Endothelial cell of umbilical vein (primary cell): ENCODE measurements at regions not wholly inside any gene's neighbourhood (a gene's known extent, or its start where the extent isn't known, plus 50 kb on each side); places are given as distances from the start of the nearest gene placed in this dataset.

Experiments
- BruUV-seq: library from RNA; stranded (reverse); fragments of 400-500 nt; replicated peaks from 2 replicates; lab custom pipeline; 2021; lab: Mats Ljungman, UMichigan
- CTCF ChIA-PET: fragments of 300-600, 350-600 bp; sonication (Branson Sonifier 250); formaldehyde crosslinking; loops from one replicate; lab custom pipeline; 2021; ENCODE audit warnings: antibody characterized with exemption, inconsistent platforms; lab: Charles Lee
- POLR2A ChIA-PET: fragments of 300-600, 350-600 bp; sonication (Branson Sonifier 250); formaldehyde crosslinking; loops from one replicate; lab custom pipeline; 2021; ENCODE audit warnings: antibody characterized with exemption, inconsistent platforms; lab: Charles Lee
- DNase-seq: peaks from one replicate; pipeline ENCODE4 v3.0.0-alpha.2; 2011; ENCODE audit warnings: low read depth, low spot score
- FAIRE-seq: peaks from 2 replicates; lab custom pipeline; 2011; peaks lifted over from hg19 to GRCh38; lab: Jason Lieb, UNC
- H2AFZ ChIP-seq: 2 replicates; pipeline ENCODE4 v1.6.0; 2012; ENCODE audit warnings: low read depth, low read length, control low read depth, inconsistent platforms
- H3K27ac ChIP-seq: 2 replicates; pipeline ENCODE4 v1.5.1; 2011; ENCODE audit warnings: low read depth, mild to moderate bottlenecking, control low read depth, low read length, moderate library complexity; ENCODE audit not compliant: insufficient read depth
- H3K27me3 ChIP-seq, 2 experiments: 2 replicates each; pipeline versions ENCODE4 v1.6.0 to v1.6.1; 2011; ENCODE audit warnings: low read length in 2 of 2, mixed read lengths in 1 of 2; ENCODE audit not compliant: control insufficient read depth in 2 of 2, insufficient read depth in 2 of 2
- H3K36me3 ChIP-seq, 2 experiments: 2 replicates in 1 of 2; 3 replicates in 1 of 2; pipeline ENCODE4 v1.5.1; 2011; ENCODE audit warnings: low read length in 2 of 2, mild to moderate bottlenecking in 1 of 2, moderate library complexity in 1 of 2; ENCODE audit not compliant: control insufficient read depth in 2 of 2, insufficient read depth in 2 of 2; ENCODE audit errors: extremely low read depth in 1 of 2
- H3K4me1 ChIP-seq: 3 replicates; pipeline ENCODE4 v1.5.1; 2011; ENCODE audit warnings: mild to moderate bottlenecking, low read length; ENCODE audit not compliant: control insufficient read depth, insufficient read depth; ENCODE audit errors: extremely low read depth
- H3K4me2 ChIP-seq: 2 replicates; pipeline ENCODE4 v1.6.1; 2011; ENCODE audit warnings: low read length, control low read depth, mixed read lengths; ENCODE audit not compliant: insufficient read depth
- H3K4me3 ChIP-seq, 3 experiments: fragments of 200-600 bp in 1 of 3; sonication (generic), shearing (Covaris generic) in 1 of 3; replicated peaks in 1 of 3; 2 replicates each; pipeline ENCODE4 v1.5.1; 2011 to 2016; ENCODE audit warnings: control low read depth in 3 of 3, low read length in 3 of 3, mild to moderate bottlenecking in 2 of 3, inconsistent platforms in 1 of 3, low read depth in 1 of 3, moderate library complexity in 1 of 3; ENCODE audit not compliant: insufficient read depth in 1 of 3
- H3K79me2 ChIP-seq: 2 replicates; pipeline ENCODE4 v1.6.0; 2012; ENCODE audit warnings: low read length, inconsistent platforms; ENCODE audit not compliant: control insufficient read depth, insufficient read depth
- H3K9ac ChIP-seq: replicated peaks from 2 replicates; pipeline ENCODE3; 2011; ENCODE audit warnings: low read length, control low read depth; ENCODE audit not compliant: insufficient read depth; ENCODE audit errors: extremely low read depth
- H3K9me1 ChIP-seq: replicated peaks from 3 replicates; pipeline ENCODE4 v1.6.0; 2011; ENCODE audit warnings: mild to moderate bottlenecking, low read length; ENCODE audit not compliant: control insufficient read depth, insufficient read depth; ENCODE audit errors: extremely low read depth
- H3K9me3 ChIP-seq: replicated peaks from 2 replicates; pipeline ENCODE4 v1.5.1; 2012; ENCODE audit warnings: low read length, inconsistent platforms; ENCODE audit not compliant: control insufficient read depth, insufficient read depth
- H4K20me1 ChIP-seq: replicated peaks from 2 replicates; pipeline ENCODE3; 2011; ENCODE audit warnings: mild to moderate bottlenecking, low read length; ENCODE audit not compliant: control insufficient read depth, insufficient read depth; ENCODE audit errors: extremely low read depth
- EZH2 ChIP-seq: IDR thresholded peaks from 2 replicates; pipeline ENCODE4 v1.6.1; 2012; ENCODE audit warnings: borderline replicate concordance, low read depth, mild to moderate bottlenecking, moderate library complexity, low read length, inconsistent platforms; ENCODE audit not compliant: severe bottlenecking
- FOS ChIP-seq: IDR thresholded peaks from 2 replicates; pipeline ENCODE4 v1.6.1; 2011; ENCODE audit warnings: mild to moderate bottlenecking, low read length, moderate library complexity, borderline replicate concordance; ENCODE audit not compliant: insufficient read depth
- GATA2 ChIP-seq: IDR thresholded peaks from 2 replicates; pipeline ENCODE4 v1.7.0; 2011; ENCODE audit warnings: low read depth, mild to moderate bottlenecking, moderate library complexity, mixed read lengths, low read length; ENCODE audit not compliant: insufficient read length, insufficient read depth
- JUN ChIP-seq: IDR thresholded peaks from 2 replicates; pipeline ENCODE4 v1.6.1; 2011; ENCODE audit warnings: borderline replicate concordance, low read depth; ENCODE audit not compliant: insufficient read length, insufficient read depth
- MYC ChIP-seq: IDR thresholded peaks from one replicate; pipeline ENCODE4 v1.6.1; 2011; ENCODE audit warnings: mild to moderate bottlenecking, low read depth, low read length
- POLR2A ChIP-seq: IDR thresholded peaks from 2 replicates; pipeline ENCODE4 v1.6.1; 2012; ENCODE audit warnings: low read depth, mild to moderate bottlenecking, control low read depth, low read length
- POLR2AphosphoS5 ChIP-seq: IDR thresholded peaks from 2 replicates; pipeline ENCODE4 v1.6.1; 2012; ENCODE audit warnings: low read depth, mild to moderate bottlenecking, control low read depth, low read length, moderate library complexity; ENCODE audit not compliant: insufficient read depth
- dilution Hi-C: fragments of 300-500 bp; cut with MboI; formaldehyde crosslinking; loops from one replicate; pipeline ENCODE4 v1.15.0; 2019; ENCODE audit warnings: low sequenced_read_pairs; ENCODE audit not compliant: extremely low pct_ligation_motif_present
- intact Hi-C: fragments of 100-400 bp; cut with micrococcal nuclease; formaldehyde crosslinking; loops from one replicate; pipeline ENCODE4 v1.10.0; 2022
- TF ChIP-seq, protein P1 (sequence below): IDR thresholded peaks from 2 replicates; pipeline ENCODE4 v1.6.1; 2011; ENCODE audit not compliant: insufficient read depth, insufficient read length
- TF ChIP-seq, protein P2 (sequence below), 2 donors: IDR thresholded peaks; 1 replicate in 1 of 2; 2 replicates in 1 of 2; pipeline ENCODE4 v1.5.1; 2011; ENCODE audit warnings: low read length in 2 of 2, mild to moderate bottlenecking in 2 of 2, moderate library complexity in 2 of 2, control low read depth in 1 of 2, inconsistent platforms in 1 of 2, low read depth in 1 of 2; ENCODE audit not compliant: insufficient read depth in 1 of 2; ENCODE audit errors: extremely low read depth in 1 of 2

DNA sequence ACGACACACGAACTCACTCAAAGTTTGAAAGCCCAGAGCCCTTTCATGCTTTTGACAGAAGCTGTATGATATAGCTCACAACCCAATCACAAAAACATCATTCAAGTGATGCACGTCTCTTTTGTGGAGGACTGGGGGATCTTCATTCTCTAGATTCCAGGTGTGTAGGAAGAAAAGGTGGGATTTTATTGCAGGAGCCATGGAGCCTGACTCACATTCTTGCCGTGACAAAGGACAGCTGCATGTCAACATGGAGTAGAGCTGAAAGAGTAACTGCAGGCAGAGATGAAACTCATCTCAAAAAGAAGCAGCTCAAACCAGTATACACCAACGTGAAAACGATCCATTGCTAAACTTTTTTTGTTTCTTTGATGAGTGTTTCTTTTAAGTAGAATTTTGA, 50.9 kb upstream of the PDE1A start:
- H3K9me3 ChIP-seq: no peaks in the 10 kb centered on the region
- POLR2A ChIA-PET: no interaction called here
- H3K4me3 ChIP-seq: no peak overlapping the region
- H3K4me2 ChIP-seq: no peak overlapping the region
- H3K27ac ChIP-seq: no peak overlapping the region
- BruUV-seq: no TSS peak
- H3K4me1 ChIP-seq: no peaks in the 10 kb centered on the region
- no peaks in the 10 kb centered on the region for H3K27me3 ChIP-seq
- no peaks in the 10 kb centered on the region for H3K9me1 ChIP-seq
- no peaks in the 10 kb centered on the region for H3K36me3 ChIP-seq
- CTCF ChIA-PET: interaction anchor here (1.3 kb wide), 1 partner anchor 11 kb away, joined by 3 read pairs; no protein-coding TSS in a partner anchor
- intact Hi-C loops (no loop called here), dilution Hi-C loops (no loop called here)
- H3K9ac ChIP-seq: no peak overlapping the region
- H4K20me1 ChIP-seq: no peaks in the 10 kb centered on the region
- no peak overlapping the region for H2AFZ ChIP-seq
- DNase-seq (no peak), FAIRE-seq (no peak)
- TF ChIP-seq, protein P1, sequence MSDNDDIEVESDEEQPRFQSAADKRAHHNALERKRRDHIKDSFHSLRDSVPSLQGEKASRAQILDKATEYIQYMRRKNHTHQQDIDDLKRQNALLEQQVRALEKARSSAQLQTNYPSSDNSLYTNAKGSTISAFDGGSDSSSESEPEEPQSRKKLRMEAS: no peak
- no peak for TF ChIP-seq FOS
- TF ChIP-seq GATA2: no peak
- no peak for TF ChIP-seq POLR2A
- TF ChIP-seq EZH2: no peak
- TF ChIP-seq, protein P2, sequence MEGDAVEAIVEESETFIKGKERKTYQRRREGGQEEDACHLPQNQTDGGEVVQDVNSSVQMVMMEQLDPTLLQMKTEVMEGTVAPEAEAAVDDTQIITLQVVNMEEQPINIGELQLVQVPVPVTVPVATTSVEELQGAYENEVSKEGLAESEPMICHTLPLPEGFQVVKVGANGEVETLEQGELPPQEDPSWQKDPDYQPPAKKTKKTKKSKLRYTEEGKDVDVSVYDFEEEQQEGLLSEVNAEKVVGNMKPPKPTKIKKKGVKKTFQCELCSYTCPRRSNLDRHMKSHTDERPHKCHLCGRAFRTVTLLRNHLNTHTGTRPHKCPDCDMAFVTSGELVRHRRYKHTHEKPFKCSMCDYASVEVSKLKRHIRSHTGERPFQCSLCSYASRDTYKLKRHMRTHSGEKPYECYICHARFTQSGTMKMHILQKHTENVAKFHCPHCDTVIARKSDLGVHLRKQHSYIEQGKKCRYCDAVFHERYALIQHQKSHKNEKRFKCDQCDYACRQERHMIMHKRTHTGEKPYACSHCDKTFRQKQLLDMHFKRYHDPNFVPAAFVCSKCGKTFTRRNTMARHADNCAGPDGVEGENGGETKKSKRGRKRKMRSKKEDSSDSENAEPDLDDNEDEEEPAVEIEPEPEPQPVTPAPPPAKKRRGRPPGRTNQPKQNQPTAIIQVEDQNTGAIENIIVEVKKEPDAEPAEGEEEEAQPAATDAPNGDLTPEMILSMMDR (IDR thresholded peaks at IDR 0.05; ENCODE audit: extremely low read depth in 1 of 2, insufficient read depth in 1 of 2, low read depth in 1 of 2, low read length in 2 of 2): no peak
- TF ChIP-seq JUN: no peak
- no peak for TF ChIP-seq MYC
- TF ChIP-seq POLR2AphosphoS5: no peak
- no peaks in the 10 kb centered on the region for H3K79me2 ChIP-seq
